Smooth muscle cell (in vitro differentiated cells): ENCODE measurements at regions not wholly inside any gene's neighbourhood (a gene's known extent, or its start where the extent isn't known, plus 50 kb on each side); places are given as distances from the start of the nearest gene placed in this dataset.

ENCODE experiments used
- DNase-seq: peaks from one replicate; lab custom pipeline; 2025; ENCODE audit not compliant: unreplicated experiment; lab: John Stamatoyannopoulos, UW
- H2AFZ ChIP-seq: fragments of 200-600 bp; sonication (generic); 2 replicates; pipeline ENCODE4 v1.6.0; 2016; ENCODE audit warnings: antibody characterized with exemption, low read depth, mild to moderate bottlenecking
- H3F3A ChIP-seq: fragments of 200-600 bp; sonication (generic); 2 replicates; pipeline ENCODE4 v1.6.0; 2017; ENCODE audit warnings: antibody characterized with exemption, low read depth
- H3K27ac ChIP-seq: fragments of 200-600 bp; sonication (generic); 2 replicates; pipeline ENCODE4 v1.5.1; 2016; ENCODE audit warnings: low read depth, mild to moderate bottlenecking
- H3K27me3 ChIP-seq: fragments of 200-600 bp; sonication (generic); 2 replicates; pipeline ENCODE4 v1.6.1; 2016; ENCODE audit warnings: low read depth, mild to moderate bottlenecking
- H3K36me3 ChIP-seq: fragments of 200-600 bp; sonication (generic); 2 replicates; pipeline ENCODE4 v1.5.1; 2016; ENCODE audit warnings: low read depth
- H3K4me1 ChIP-seq: fragments of 200-600 bp; sonication (generic); 2 replicates; pipeline ENCODE4 v1.5.1; 2016; ENCODE audit warnings: low read depth
- H3K4me2 ChIP-seq: fragments of 200-600 bp; sonication (generic); 2 replicates; pipeline ENCODE4 v1.6.0; 2016; ENCODE audit warnings: mild to moderate bottlenecking
- H3K4me3 ChIP-seq: fragments of 200-600 bp; sonication (generic); 2 replicates; pipeline ENCODE4 v1.5.1; 2016; ENCODE audit warnings: mild to moderate bottlenecking
- H3K79me2 ChIP-seq: fragments of 200-600 bp; sonication (generic); 2 replicates; pipeline ENCODE4 v1.6.0; 2016; ENCODE audit warnings: low read depth, mild to moderate bottlenecking
- H3K9ac ChIP-seq: fragments of 200-600 bp; sonication (generic); 2 replicates; pipeline ENCODE4 v1.6.0; 2016; ENCODE audit warnings: low read depth
- H3K9me3 ChIP-seq: fragments of 200-600 bp; sonication (generic); replicated peaks from 2 replicates; pipeline ENCODE4 v1.5.1; 2016; ENCODE audit warnings: low read depth
- H4K20me1 ChIP-seq: fragments of 200-600 bp; sonication (generic); 2 replicates; pipeline ENCODE4 v1.6.0; 2016; ENCODE audit warnings: low read depth
- CTCF ChIP-seq: fragments of 200-600 bp; sonication (generic); IDR thresholded peaks from 2 replicates; pipeline ENCODE4 v1.5.1; 2017; ENCODE audit warnings: borderline replicate concordance, mild to moderate bottlenecking, antibody characterized with exemption; ENCODE audit not compliant: insufficient read depth, poor library complexity, severe bottlenecking
- WGBS: methylation state at CpG from one replicate; pipeline ENCODE4 v1.1.7; 2016; ENCODE audit warnings: low lambda C conversion rate; 5-methylcytosine and 5-hydroxymethylcytosine counted together

- Histone ChIP-seq H3K4me3 (no peak overlapping the region), H3K4me2 (no peak overlapping the region), H3K36me3 (no peaks in the 10 kb centered on the region), H4K20me1 (no peaks in the 10 kb centered on the region), H3K27me3 (no peaks in the 10 kb centered on the region), H3K27ac (no peak overlapping the region), H2AFZ (no peak overlapping the region), H3K4me1 (no peaks in the 10 kb centered on the region), H3K9me3 (no peaks in the 10 kb centered on the region), H3K79me2 (no peaks in the 10 kb centered on the region), H3K9ac (no peak overlapping the region), H3F3A (no peaks in the 10 kb centered on the region)
- DNase-seq = no peak
- TF ChIP-seq CTCF = no peak
- WGBS = 100% methylated on average over 1 of the region's 1 CpG
Observed at GRCh38 chr3:4030624-4031023, 231.4 kb downstream of the LRRN1 start.

GRCh38 chr3:4033296-4033695, 234.1 kb downstream of the LRRN1 start:
- H3K27me3 ChIP-seq = no peaks in the 10 kb centered on the region
- H4K20me1 ChIP-seq = no peaks in the 10 kb centered on the region
- H3K79me2 ChIP-seq = no peaks in the 10 kb centered on the region
- no peaks in the 10 kb centered on the region for H3K9me3 ChIP-seq
- H3K36me3 ChIP-seq = no peaks in the 10 kb centered on the region
- H3K4me3 ChIP-seq = no peak overlapping the region
- no peak for TF ChIP-seq CTCF
- no peak overlapping the region for H3K4me2 ChIP-seq
- no peaks in the 10 kb centered on the region for H3K4me1 ChIP-seq
- no peak overlapping the region for H2AFZ ChIP-seq
- WGBS = 97% methylated on average over 2 of the region's 2 CpGs
- H3K27ac ChIP-seq = no peak overlapping the region
- no peaks in the 10 kb centered on the region for H3F3A ChIP-seq
- no peak overlapping the region for H3K9ac ChIP-seq
- DNase-seq = no peak

- no peaks in the 10 kb centered on the region for H3K36me3 ChIP-seq
- H3K9me3 ChIP-seq = no peaks in the 10 kb centered on the region
- H3K27ac ChIP-seq = no peak overlapping the region
- H3F3A ChIP-seq = no peaks in the 10 kb centered on the region
- H3K4me3 ChIP-seq = no peak overlapping the region
- no peak for TF ChIP-seq CTCF
- H2AFZ ChIP-seq = no peak overlapping the region
- no peaks in the 10 kb centered on the region for H3K27me3 ChIP-seq
- DNase-seq = no peak
- H3K79me2 ChIP-seq = no peaks in the 10 kb centered on the region
- no peaks in the 10 kb centered on the region for H3K4me1 ChIP-seq
- no peaks in the 10 kb centered on the region for H4K20me1 ChIP-seq
- H3K4me2 ChIP-seq = no peak overlapping the region
- H3K9ac ChIP-seq = no peak overlapping the region
Observed at GRCh38 chr3:4036046-4036445, 236.8 kb downstream of the LRRN1 start.

- DNase-seq = no peak
- Histone ChIP-seq H3K27ac (no peak overlapping the region), H3F3A (no peaks in the 10 kb centered on the region), H2AFZ (no peak overlapping the region), H3K4me1 (no peaks in the 10 kb centered on the region), H3K36me3 (no peaks in the 10 kb centered on the region), H3K27me3 (no peaks in the 10 kb centered on the region), H3K79me2 (no peaks in the 10 kb centered on the region), H3K9ac (no peak overlapping the region), H3K4me3 (no peak overlapping the region), H3K4me2 (no peak overlapping the region), H3K9me3 (no peaks in the 10 kb centered on the region), H4K20me1 (no peaks in the 10 kb centered on the region)
- TF ChIP-seq CTCF = no peak
- 90% methylated on average over 5 of the region's 5 CpGs for WGBS
Observed at GRCh38 chr3:4038351-4038750, 239.1 kb downstream of the LRRN1 start.
